Loucy (cell line): ENCODE measurements at regions not wholly inside any gene's neighbourhood (a gene's known extent, or its start where the extent isn't known, plus 50 kb on each side); places are given as distances from the start of the nearest gene placed in this dataset.

Source experiments
- H2AFZ ChIP-seq: fragments of 200-600 bp; sonication (generic); 2 replicates; pipeline ENCODE4 v1.6.0; 2016; ENCODE audit warnings: antibody characterized with exemption, mild to moderate bottlenecking, low read length, moderate library complexity
- H3F3A ChIP-seq: fragments of 200-600 bp; 2 replicates; pipeline ENCODE4 v1.6.0; 2016; ENCODE audit warnings: antibody characterized with exemption, low read depth, mild to moderate bottlenecking
- H3K27me3 ChIP-seq: fragments of 200-600 bp; sonication (generic); 2 replicates; pipeline ENCODE4 v1.6.1; 2014; ENCODE audit warnings: low read length, mild to moderate bottlenecking; ENCODE audit not compliant: insufficient read depth, poor library complexity, severe bottlenecking
- H3K36me3 ChIP-seq: fragments of 200-600 bp; sonication (generic); 2 replicates; pipeline ENCODE4 v1.6.1; 2016; ENCODE audit warnings: low read length; ENCODE audit not compliant: insufficient read depth
- H3K4me1 ChIP-seq: fragments of 200-600 bp; sonication (generic); 2 replicates; pipeline ENCODE4 v1.5.1; 2014; ENCODE audit warnings: low read length, mild to moderate bottlenecking; ENCODE audit not compliant: insufficient read depth, poor library complexity, severe bottlenecking
- H3K4me2 ChIP-seq: fragments of 200-600 bp; sonication (generic); 2 replicates; pipeline ENCODE4 v1.6.0; 2014; ENCODE audit warnings: antibody characterized with exemption, low read length, low read depth, mild to moderate bottlenecking; ENCODE audit not compliant: poor library complexity, severe bottlenecking
- H3K4me3 ChIP-seq: fragments of 200-600 bp; sonication (generic); 2 replicates; pipeline ENCODE4 v1.5.1; 2014; ENCODE audit warnings: low read length, mild to moderate bottlenecking, mixed read lengths; ENCODE audit not compliant: poor library complexity, severe bottlenecking
- H3K79me2 ChIP-seq: fragments of 200-600 bp; sonication (generic); 2 replicates; pipeline ENCODE4 v1.6.1; 2014; ENCODE audit warnings: low read length; ENCODE audit not compliant: insufficient read depth
- H3K9ac ChIP-seq: fragments of 200-600 bp; sonication (generic); 2 replicates; pipeline ENCODE4 v1.6.0; 2014; ENCODE audit warnings: mild to moderate bottlenecking, low read depth, low read length, moderate library complexity; ENCODE audit not compliant: poor library complexity, severe bottlenecking
- H3K9me2 ChIP-seq: fragments of 200-600 bp; sonication (generic); replicated peaks from 2 replicates; pipeline ENCODE4 v1.6.1; 2016; ENCODE audit warnings: low read depth, low read length, mixed read lengths
- H3K9me3 ChIP-seq: fragments of 200-600 bp; sonication (generic); 2 replicates; pipeline ENCODE4 v1.6.1; 2014; ENCODE audit warnings: mild to moderate bottlenecking, antibody characterized with exemption, low read length, low read depth; ENCODE audit not compliant: insufficient read depth
- H4K20me1 ChIP-seq: fragments of 200-600 bp; sonication (generic); 2 replicates; pipeline ENCODE4 v1.6.0; 2014; ENCODE audit warnings: antibody characterized with exemption, low read length, mild to moderate bottlenecking; ENCODE audit not compliant: insufficient read depth, poor library complexity, severe bottlenecking
- CTCF ChIP-seq: fragments of 200-600 bp; sonication (generic); conservative IDR thresholded peaks from 2 replicates; pipeline ENCODE4 v1.5.1; 2014; ENCODE audit warnings: mild to moderate bottlenecking, antibody characterized with exemption, low read length
- EZH2phosphoT487 ChIP-seq: fragments of 200-600 bp; IDR thresholded peaks from 2 replicates; pipeline ENCODE4 v1.6.1; 2018; ENCODE audit warnings: antibody characterized with exemption, mild to moderate bottlenecking, moderate library complexity, borderline replicate concordance

DNA sequence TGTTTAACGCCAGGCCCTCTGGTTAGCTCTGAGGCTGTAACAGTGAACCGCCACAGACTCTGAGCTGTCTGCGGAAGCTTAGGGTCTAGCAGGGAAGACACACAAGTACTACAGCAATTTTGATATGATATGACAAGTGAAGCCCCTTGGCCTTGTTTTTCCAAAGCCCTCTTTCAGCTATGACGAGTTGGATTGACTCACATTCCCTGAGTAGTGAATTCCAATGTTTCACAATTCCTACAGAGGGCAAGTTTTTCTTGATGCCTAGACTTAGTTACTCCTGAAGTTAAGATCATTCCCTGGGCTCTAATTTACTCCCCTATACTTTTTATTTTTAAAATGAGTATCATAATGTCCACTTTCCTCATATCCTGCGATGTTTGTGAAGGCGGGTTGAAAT lies 53.3 kb upstream of the CISTR start:
- no peak overlapping the region for H3K9ac ChIP-seq
- H3K36me3 ChIP-seq: no peaks in the 10 kb centered on the region
- H3K4me2 ChIP-seq: no peak overlapping the region
- no peaks in the 10 kb centered on the region for H3K79me2 ChIP-seq
- H3F3A ChIP-seq: no peaks in the 10 kb centered on the region
- H2AFZ ChIP-seq: no peak overlapping the region
- no peaks in the 10 kb centered on the region for H4K20me1 ChIP-seq
- no peaks in the 10 kb centered on the region for H3K9me3 ChIP-seq
- no peak overlapping the region for H3K4me3 ChIP-seq
- H3K4me1 ChIP-seq: no peaks in the 10 kb centered on the region
- TF ChIP-seq CTCF (no peak), EZH2phosphoT487 (no peak)
- H3K9me2 ChIP-seq: no peaks in the 10 kb centered on the region
- H3K27me3 ChIP-seq: no peaks in the 10 kb centered on the region

GRCh38 chr12:53805791-53806190 lies 54.0 kb upstream of the CISTR start:
- H3K9me2 ChIP-seq: no peaks in the 10 kb centered on the region
- H4K20me1 ChIP-seq: no peaks in the 10 kb centered on the region
- H3F3A ChIP-seq: no peaks in the 10 kb centered on the region
- no peak overlapping the region for H2AFZ ChIP-seq
- H3K4me3 ChIP-seq: no peak overlapping the region
- H3K36me3 ChIP-seq: no peaks in the 10 kb centered on the region
- H3K4me2 ChIP-seq: no peak overlapping the region
- no peaks in the 10 kb centered on the region for H3K9me3 ChIP-seq
- H3K9ac ChIP-seq: no peak overlapping the region
- no peak for TF ChIP-seq EZH2phosphoT487
- TF ChIP-seq CTCF: no peak
- no peaks in the 10 kb centered on the region for H3K27me3 ChIP-seq
- H3K79me2 ChIP-seq: no peaks in the 10 kb centered on the region
- no peaks in the 10 kb centered on the region for H3K4me1 ChIP-seq

GRCh38 chr12:53806721-53807120 lies 54.9 kb upstream of the CISTR start:
- H3K27me3 ChIP-seq: no peaks in the 10 kb centered on the region

More at GRCh38 chr12:53806721-53807120, 54.9 kb upstream of the CISTR start:
- TF ChIP-seq EZH2phosphoT487 (no peak), CTCF (no peak)
- Histone ChIP-seq H2AFZ (no peak overlapping the region), H3K79me2 (no peaks in the 10 kb centered on the region), H3F3A (no peaks in the 10 kb centered on the region), H3K4me3 (no peak overlapping the region), H4K20me1 (no peaks in the 10 kb centered on the region), H3K9me3 (no peaks in the 10 kb centered on the region), H3K9me2 (no peaks in the 10 kb centered on the region), H3K36me3 (no peaks in the 10 kb centered on the region), H3K9ac (no peak overlapping the region), H3K4me1 (no peaks in the 10 kb centered on the region), H3K4me2 (no peak overlapping the region)
